NCI-H2029 (cell line): ENCODE measurements at regions not wholly inside any gene's neighbourhood (a gene's known extent, or its start where the extent isn't known, plus 50 kb on each side); places are given as distances from the start of the nearest gene placed in this dataset.

Experiments used
- DNase-seq: peaks from one replicate; lab custom pipeline; 2025; lab: John Stamatoyannopoulos, UW

DNA sequence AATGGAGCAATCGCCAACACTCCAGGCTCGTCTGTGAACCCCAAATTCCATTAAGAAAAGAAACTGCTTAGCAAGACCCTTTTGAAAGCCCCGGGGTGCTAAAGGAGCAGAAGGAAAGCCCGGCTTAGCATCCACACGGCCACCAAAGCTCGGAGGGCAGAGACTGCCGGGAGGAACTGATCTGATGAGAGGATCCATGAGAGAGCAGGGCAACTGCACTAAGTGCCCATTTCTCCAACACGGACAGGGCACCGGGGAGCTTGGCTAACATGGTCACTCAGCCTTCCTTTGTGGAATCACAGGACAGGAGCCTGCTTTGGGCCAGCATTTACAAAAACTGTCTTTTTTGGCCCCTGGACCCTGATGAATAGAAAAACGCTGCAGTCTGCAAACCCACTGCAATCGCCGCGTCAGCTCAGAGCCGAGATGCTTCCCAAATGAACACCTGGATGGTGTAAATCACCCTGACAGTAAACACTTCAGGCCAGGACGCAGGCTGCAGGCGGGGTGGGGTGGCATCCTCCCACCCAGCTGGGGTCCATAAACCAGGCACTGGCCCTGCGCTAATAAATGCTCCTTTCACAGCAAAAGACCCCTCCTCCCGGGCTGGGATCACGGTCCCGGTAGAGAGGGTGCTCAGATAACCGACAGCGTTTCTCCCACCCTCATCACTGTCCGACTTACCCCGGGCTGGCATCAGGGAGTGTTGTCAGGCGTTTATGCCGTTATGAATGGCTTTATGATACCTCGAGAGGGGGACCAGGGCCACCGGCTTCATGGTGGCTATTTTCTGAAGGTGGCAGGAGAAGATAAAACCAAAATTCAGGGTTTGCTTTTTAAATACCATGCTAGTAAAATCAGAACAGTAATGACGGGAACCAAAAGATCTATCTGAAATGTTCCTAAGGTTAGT, 299.5 kb downstream of the IRF8 start:
- no peak for DNase-seq

DNA sequence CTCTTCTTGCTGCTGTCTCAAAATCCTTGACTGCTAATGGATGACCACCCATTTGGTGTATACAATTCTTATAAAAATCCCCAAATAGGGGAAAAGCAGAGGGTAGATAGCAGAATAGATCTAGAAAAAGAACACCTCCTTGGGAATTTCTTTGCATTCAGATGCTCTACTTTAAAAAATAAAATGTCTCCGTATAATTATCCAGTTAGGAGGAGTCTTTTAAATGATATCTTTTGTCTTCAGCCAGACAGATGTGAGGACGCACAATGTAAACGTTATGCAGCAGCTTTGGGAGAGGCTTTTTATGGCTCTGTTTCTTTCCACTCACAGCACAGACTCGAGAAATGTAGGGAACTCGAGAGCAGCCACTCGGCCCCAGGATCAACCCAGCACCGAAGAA, 300.2 kb downstream of the IRF8 start:
- no peak for DNase-seq

DNA sequence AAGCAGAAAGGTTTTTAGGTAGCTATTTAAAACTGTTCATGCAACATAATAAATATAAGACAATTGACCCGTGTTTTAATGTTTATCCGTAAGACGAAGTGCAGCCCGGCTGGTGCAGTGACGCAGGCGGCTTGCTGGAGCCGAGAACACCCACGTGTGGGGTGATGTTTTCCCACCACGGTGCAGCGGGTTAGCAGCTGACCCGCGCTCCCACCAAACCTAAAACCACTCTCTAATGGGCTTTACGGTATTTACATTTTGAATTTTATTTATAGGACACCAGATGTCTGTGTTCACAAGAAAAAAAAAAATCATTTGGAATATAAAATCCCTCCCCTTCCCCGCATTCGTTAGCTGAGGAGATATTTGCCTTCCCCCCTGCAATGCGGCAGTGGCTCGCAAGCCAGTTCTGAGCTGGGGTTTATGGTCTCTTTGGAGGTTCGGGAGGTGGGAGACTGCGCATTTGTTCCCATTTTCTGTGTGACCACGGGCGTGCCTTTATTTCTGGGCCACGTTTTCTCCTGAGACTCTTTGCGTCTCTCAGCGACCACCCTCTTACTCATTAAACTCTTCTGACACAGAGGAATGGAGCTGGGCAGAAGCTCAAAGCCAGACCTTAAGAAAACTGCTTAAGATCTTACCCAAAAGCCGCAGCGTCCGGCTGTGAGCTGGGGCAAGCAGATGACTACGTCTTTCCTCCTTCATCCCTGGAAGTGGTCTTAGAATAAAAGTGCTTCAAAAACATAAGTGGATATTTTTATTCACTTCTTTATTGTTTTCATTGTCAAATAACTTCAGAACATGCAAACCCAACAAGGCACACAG, 301.1 kb downstream of the IRF8 start:
- DNase-seq = no peak

DNA sequence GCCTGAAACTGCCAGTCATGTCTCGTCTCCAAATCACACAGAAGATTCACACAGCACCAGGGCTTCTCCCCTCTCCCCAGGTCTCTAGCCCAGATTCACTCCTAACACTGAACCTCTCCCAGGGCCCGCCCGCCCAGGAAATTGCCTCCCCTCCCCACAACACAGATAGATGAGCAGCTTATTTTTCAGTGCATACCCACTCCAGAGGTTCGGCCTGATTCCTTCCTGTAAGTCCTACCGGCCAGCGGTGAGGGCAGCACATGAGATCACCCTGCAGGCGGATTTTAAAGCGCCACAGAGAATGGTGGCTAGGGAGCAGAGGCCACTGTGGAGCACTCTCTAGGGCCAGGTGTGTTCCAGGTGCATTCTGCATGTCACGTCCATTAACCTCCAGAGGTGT, 301.8 kb downstream of the IRF8 start:
- no peak for DNase-seq

DNA sequence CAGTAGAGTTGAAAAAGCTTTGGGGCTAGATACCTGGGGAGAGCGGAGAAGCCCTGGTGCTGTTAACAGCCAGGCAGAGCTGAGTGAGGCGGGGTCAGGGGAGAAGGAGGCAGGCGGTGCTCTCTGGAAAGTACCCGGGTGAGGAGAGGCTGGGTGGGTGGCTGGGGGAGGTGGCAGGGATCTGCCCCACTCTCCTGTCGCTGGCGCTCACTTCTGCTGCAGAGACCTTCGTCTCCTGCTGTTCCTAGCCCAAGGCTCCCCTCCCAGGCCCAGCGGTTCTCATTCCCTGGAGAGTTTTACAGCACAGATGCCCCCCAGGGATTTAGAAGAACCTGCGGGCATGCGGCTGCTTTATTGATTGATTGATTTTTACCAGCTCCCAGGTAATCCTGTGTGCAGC, 302.8 kb downstream of the IRF8 start:
- DNase-seq = no peak

DNA sequence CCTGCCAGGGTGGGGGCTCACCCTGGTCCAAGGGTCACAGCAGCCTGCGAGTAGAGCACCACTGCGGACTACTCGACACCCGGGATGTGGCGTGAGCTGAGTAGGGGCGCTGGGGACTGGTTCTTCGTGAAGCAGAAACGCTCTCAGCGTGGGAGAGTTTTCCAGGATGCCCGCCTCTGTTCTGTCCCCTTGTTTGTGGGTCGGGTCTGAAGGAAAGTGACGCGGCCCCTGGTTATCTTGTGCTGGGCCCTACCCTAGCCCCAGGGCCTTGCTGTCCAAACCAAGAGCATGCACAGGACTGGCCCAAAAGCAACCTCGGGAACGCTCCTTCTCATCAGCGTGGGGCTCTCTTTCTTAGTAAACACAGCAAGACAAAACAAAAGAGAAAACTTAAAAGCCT, 303.3 kb downstream of the IRF8 start:
- DNase-seq = no peak

DNA sequence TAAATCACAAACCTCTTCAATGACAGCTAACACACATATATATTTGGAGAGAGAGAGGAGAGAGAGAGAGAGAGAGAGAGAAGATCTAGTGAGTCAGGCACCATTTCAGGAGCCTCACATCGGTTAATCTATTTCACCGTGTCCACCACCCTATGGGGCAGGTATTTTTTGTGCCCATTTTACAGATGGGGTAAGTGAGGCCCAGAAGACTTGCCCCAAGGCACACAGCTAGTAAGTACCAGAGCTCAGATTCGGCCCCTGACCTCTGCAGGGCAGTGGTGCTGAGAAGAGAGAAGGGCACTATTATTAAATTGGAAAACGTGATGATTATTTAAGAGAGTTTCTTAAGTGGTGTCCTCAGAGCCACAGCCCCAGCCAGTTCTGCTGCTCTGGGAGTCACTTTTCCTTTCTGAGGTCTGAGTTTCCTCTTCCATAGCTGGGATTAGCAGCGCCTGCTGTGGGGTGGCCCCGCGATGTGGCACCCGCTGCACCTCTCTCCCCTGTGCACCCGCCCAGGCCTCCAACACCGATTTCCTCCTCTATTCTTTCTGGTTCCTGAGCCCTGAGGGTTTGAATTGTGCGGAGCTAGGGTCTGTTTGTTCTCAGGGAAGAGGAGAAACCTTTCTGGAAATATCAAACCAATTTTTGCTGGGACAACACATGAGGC, 303.9 kb downstream of the IRF8 start:
- DNase-seq = no peak

DNA sequence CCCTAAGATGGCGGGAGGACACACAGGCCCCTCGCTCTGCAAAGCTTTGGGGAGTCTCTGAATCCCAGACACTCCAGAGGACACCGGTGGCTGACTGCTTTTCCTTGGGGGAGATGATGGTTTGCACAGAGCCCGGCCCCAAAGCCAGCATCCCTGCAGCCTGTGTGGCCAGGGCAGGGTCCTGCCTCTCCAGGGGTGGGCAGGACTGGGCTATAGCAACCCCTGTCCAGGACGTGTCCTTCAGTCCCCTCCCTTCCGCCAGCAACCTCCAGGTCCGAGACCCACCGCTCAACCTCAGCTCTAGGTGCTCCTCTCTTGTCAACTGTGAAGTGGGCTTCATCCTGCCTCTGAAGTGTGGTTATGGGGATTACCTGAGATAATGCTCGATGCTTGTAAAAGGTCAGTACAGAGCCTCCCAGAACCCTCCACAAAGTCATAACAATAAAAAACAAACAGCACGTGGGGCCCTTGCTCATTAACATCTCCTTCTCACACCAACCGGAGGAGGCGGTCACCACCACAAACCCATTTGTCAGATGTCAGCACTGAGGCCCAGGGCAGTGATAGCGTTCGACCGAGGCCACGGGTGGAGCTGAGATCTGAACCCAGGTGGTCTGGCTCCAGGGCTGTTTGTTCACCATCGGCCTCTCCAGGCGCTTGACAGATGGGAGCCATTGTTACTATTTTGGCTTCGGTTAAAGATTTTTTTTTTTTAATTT, 304.8 kb downstream of the IRF8 start:
- no peak for DNase-seq

DNA sequence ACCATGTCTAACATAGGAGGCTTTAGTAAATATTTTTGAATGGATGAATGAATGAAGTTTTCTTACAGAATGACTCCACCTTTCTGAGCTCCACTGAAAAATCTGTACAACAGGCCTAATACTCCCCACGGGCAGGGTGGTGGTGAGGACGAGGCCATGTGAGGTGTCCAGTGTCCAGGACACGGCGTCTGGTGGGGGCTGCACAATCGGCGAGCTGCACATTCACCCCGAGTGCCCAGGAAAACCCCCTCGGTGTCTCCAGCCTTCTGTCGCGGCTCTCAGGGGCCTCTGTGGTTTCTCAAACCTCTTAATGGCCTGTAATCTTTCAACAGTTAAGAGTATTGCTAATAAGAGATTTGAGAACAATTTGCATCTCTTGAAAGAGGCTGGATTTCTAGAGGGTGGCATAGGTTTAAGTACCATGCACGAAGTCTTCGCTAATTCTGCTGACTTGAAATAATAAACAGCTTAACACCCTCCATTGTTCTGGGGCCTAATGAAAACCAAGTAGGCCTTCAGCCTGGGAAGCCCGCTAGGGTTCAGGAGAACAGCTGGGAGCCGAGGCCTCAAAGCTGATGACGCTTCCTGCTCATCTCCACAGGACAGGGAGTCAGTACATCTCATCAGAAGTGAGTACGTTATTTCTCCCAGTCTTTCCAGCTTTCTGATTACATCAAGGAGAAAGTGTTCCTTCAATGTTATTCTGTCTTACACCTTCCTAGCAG, 304.6 kb upstream of the FOXF1 start:
- DNase-seq = no peak

DNA sequence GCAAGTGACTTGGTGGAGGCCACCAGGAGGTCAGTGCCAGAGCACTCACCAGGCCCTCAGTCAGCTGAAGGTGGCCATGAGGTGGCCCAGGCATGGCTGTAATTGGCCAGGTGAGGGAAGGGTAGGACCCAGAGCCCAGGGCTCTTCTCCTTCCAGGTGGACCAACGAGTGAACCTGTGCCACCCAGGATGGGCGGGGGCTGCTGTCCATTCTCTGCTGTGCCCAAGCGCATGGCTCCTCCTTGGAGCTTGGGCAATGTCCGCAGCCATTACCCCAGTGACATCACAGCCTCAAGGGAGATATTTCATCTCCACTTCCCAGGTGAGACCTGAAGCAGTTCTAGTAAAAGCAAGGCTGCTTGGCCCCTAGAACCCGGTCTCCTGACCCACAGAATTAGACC, 303.0 kb upstream of the FOXF1 start:
- no peak for DNase-seq

DNA sequence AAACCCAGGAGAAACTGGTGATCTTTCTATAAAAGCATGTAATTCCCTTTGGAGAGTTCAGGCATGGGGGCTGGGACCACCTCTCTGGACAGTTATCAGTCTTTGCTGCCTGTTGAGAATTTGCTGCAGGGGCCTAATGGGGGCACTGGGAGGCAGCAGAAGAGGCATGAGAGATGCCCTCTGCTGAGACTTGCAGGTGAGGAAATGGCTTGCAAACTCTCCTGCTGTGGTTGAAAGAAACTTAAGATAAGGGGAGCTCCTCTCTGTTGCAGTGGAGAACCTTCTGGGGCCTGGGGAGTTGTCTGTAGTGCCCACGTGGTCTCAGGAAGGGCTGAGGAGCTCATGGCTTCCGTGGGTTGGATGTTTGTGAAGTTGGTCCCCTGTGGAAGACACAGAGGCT, 301.1 kb upstream of the FOXF1 start:
- DNase-seq = no peak

DNA sequence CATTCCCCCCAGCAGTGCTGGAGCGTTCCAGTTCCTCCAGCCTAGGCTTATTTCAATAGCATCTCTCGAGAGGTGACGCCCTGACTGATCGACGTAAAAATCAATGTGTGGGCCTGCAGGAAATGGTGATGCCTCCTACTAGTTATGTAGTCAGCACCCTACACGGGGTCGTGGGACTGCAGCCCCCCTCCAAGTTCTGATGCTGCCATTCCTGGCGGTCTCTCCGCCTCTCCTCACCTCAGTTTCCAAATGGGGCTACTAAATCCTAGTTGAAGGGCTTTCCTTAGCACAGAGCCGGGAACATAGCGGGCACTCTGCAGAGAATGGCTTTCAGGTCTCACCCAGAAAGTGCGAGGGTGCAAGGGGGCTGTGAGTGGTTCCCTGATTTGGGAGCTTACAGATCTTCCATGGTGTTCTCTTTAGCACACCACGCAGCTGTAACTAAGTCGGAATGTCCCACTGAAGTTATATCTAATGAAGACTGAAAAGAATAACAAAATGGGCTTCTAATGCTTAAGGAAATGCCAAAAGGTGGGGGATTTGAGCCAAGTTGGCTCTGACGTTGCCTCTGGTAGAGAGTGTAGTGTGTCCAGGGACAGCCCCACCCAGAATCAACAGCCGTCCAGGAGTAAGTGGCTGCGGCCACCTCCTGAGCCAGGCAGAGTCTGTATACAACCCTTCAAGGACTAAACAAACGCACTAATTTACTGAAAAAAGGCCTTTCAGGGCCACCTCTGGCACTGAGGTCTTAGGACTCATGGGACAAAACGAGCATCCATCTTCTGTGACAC, 299.7 kb upstream of the FOXF1 start:
- no peak for DNase-seq

DNA sequence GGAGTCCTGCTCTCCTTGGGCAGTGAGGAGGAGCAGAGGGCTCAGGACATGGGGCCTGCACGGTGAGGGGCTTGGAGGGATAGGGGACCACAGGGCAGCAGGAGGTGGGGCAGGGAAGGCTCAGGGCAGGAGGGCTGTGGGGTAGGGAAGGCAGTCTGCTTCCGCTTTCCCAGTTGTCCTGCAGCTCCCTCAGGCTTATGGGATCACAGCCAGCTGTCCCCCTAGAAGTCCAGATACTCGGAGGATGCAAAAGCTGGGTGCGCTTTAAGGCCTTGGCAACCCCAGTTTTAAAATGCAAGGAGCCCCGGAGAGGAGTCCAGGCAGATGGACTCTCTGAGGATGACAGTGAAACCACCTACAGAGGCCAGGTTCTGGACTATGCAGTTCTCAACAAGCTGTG, 299.1 kb upstream of the FOXF1 start:
- DNase-seq = no peak

DNA sequence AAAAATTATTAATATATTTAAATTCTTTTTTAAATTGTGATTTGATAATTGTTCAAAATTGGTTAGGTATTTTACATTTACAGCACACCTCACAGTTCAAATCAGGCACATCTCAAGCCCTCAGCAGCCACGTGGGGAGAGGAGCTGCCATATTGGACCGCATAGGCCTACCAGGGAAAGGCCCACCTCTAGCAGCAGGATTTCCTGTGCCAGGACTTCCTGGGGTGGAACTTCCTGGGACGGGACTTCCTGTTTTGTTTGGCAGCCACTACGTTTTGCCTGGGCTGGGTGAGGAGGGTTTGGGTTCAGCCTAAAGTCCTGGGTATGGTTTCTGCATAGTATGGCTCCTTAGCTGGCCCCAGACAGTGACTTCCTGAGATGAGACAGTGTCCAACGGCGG, 298.5 kb upstream of the FOXF1 start:
- no peak for DNase-seq

DNA sequence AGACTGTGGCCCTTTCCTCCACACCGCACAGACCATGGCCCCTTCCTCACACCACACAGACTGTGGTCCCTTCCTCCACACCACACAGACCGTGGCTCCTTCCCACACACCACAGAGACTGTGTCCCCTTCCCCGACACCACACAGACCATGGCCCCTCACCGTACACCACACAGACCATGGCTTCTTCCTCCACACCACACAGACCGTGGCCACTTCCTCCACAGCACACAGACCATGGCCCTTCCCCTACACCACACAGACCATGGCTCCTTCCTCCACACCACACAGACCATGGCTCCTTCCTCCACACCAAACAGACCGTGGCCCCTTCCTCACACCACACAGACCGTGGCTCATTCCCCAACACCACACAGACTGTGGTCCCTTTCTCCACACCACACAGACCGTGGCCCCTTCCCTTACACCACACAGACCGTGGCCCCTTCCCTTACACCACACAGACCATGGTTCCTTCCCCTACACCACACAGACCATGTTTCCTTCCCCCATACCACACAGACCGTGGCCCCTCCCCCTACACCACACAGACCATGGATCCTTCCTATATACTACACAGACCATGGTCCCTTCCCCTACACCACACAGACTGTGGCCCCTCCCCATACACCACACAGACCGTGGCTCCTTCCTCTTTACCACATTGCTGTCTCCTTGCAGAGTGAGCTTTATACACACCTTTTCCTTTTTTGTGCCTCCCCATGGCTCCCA, 297.5 kb upstream of the FOXF1 start:
- no peak for DNase-seq

DNA sequence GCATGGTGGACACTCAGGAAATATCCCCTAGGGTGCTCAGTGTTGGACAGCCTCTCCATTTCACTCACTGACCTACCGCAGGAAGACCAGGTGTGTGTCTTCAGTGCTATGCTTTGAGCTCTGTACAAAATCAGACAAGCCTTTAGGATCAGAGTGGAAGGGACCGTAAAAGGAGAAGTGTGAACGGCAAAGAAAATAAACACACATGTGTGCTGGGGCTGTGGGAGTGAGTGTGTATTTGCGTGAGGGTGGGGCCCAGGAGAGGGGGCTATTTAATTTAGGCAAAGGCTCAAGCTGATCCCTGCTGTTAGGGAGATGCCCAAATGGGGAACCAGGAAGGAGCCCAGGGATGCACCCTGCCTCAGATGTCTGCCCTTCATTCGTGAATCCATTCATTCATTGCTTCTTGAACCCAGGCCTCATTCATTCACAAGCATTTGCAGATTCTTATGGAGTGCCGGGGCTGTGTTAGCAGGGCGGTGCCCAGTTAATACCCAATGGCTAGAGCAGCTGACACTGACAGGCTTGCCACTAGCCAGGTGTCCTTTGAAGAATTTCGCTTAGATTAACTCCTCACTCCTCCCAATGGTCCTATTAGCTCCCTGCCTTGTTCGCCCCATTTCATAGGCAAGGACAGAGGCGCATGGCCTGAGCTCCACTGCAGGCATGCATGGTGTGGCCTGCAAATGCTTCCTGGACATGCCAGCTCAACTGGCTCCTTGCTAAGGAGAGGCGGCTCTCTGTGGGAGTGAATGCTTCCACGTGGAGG, 296.7 kb upstream of the FOXF1 start:
- DNase-seq = no peak

DNA sequence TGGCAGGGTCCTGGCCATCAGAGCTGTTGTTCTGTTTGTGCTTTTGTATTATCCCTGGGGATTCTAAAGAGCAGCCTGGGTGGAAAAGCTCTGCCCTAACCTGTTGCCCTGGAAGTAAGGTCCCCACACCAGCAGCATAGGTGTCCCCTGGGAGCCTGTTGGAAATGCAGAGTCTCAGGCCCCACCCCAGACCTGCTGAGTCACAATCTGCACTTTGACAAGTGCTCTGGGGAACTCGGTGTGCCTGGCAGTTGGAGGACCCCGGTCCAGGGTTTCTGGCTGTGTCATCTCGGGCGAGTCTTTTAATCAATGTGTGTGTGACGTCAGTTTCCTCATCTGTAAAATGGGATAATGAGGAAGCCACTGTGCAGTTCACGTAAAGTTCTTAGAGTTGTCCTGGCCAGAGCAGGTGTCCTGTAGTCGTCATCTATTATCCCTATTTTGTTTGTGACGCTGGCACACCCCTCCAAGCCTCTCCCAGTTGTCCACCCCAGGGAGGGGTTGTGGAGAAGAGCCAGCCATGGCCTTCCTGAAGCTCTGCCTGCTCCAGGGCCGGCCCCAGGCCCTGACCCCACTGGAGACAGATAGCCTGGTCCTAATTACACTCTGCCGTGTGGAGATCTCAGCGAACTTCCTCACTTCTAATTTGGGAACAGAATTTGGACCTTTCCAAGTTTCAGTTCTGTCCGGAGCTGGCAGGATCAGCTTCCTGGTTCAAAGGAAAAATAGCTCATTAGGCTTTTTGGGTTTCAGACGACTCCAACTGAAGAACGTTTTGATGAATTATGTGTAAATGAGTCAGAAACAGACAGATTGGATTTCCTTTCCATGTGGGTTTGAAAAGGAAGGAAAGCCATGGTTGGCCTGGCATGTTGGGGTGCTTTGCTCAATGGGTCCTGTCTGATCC, 295.7 kb upstream of the FOXF1 start:
- DNase-seq = no peak
